ENCODE measurements at regions not wholly inside any gene's neighbourhood (a gene's known extent, or its start where the extent isn't known, plus 50 kb on each side); places are given as distances from the start of the nearest gene placed in this dataset.

- no peak overlapping the region for H3K27ac ChIP-seq (ENCODE audit: low read depth, low read length)
- H3K4me3 ChIP-seq (ENCODE audit: low read length in 3 of 3) = no peak overlapping the region
- peaks cover 0 to 3% (median 0%) of the 10 kb centered on the region in 3 donors for H3K27me3 ChIP-seq (ENCODE audit: control insufficient read depth in 3 of 3, insufficient read depth in 3 of 3, low read length in 3 of 3)
- no peaks in the 10 kb centered on the region for H3K36me3 ChIP-seq (ENCODE audit: control insufficient read depth in 3 of 3, insufficient read depth in 3 of 3, low read length in 3 of 3)
- no peak overlapping the region for H3K9ac ChIP-seq (ENCODE audit: low read depth in 1 of 3, low read length in 3 of 3)
- peaks cover 0 to 19% (median 3%) of the 10 kb centered on the region in 3 donors for H3K4me1 ChIP-seq (ENCODE audit: control insufficient read depth in 3 of 3, insufficient read depth in 3 of 3, low read length in 3 of 3)
- no peaks in the 10 kb centered on the region for H3K9me3 ChIP-seq (ENCODE audit: control insufficient read depth in 3 of 3, low read length in 3 of 3)
These were observed 145.1 kb upstream of the SMIM23 start for GRCh38 chr5:171640480-171640879.

- H3K9ac ChIP-seq (ENCODE audit: low read depth in 1 of 3, low read length in 3 of 3) = no peak overlapping the region
- no peak overlapping the region for H3K4me3 ChIP-seq (ENCODE audit: low read length in 3 of 3)
- no peak overlapping the region for H3K27ac ChIP-seq (ENCODE audit: low read depth, low read length)
- no peaks in the 10 kb centered on the region for H3K36me3 ChIP-seq (ENCODE audit: control insufficient read depth in 3 of 3, insufficient read depth in 3 of 3, low read length in 3 of 3)
- H3K9me3 ChIP-seq (ENCODE audit: control insufficient read depth in 3 of 3, low read length in 3 of 3) = no peaks in the 10 kb centered on the region
- peaks cover 0 to 3% (median 0%) of the 10 kb centered on the region in 3 donors for H3K27me3 ChIP-seq (ENCODE audit: control insufficient read depth in 3 of 3, insufficient read depth in 3 of 3, low read length in 3 of 3)
- H3K4me1 ChIP-seq (ENCODE audit: control insufficient read depth in 3 of 3, insufficient read depth in 3 of 3, low read length in 3 of 3) = peaks cover 0 to 19% (median 3%) of the 10 kb centered on the region in 3 donors
These were observed 143.7 kb upstream of the SMIM23 start for GRCh38 chr5:171641891-171642290.

- Histone ChIP-seq H3K4me3 (ENCODE audit: low read length in 3 of 3) (no peak overlapping the region), H3K9ac (ENCODE audit: low read depth in 1 of 3, low read length in 3 of 3) (no peak overlapping the region), H3K9me3 (ENCODE audit: control insufficient read depth in 3 of 3, low read length in 3 of 3) (no peaks in the 10 kb centered on the region), H3K27me3 (ENCODE audit: control insufficient read depth in 3 of 3, insufficient read depth in 3 of 3, low read length in 3 of 3) (peaks cover 0 to 3% (median 0%) of the 10 kb centered on the region in 3 donors), H3K27ac (ENCODE audit: low read depth, low read length) (no peak overlapping the region), H3K36me3 (ENCODE audit: control insufficient read depth in 3 of 3, insufficient read depth in 3 of 3, low read length in 3 of 3) (no peaks in the 10 kb centered on the region), H3K4me1 (ENCODE audit: control insufficient read depth in 3 of 3, insufficient read depth in 3 of 3, low read length in 3 of 3) (peaks cover 0 to 19% (median 5%) of the 10 kb centered on the region in 3 donors)
These were observed 142.7 kb upstream of the SMIM23 start for GRCh38 chr5:171642894-171643293.

GRCh38 chr5:171644536-171644935, 141.1 kb upstream of the SMIM23 start:
- Histone ChIP-seq H3K4me3 (ENCODE audit: low read length in 3 of 3) (no peak overlapping the region), H3K4me1 (ENCODE audit: control insufficient read depth in 3 of 3, insufficient read depth in 3 of 3, low read length in 3 of 3) (peaks cover 0 to 15% (median 5%) of the 10 kb centered on the region in 3 donors), H3K27ac (ENCODE audit: low read depth, low read length) (no peak overlapping the region), H3K36me3 (ENCODE audit: control insufficient read depth in 3 of 3, insufficient read depth in 3 of 3, low read length in 3 of 3) (no peaks in the 10 kb centered on the region), H3K9me3 (ENCODE audit: control insufficient read depth in 3 of 3, low read length in 3 of 3) (no peaks in the 10 kb centered on the region), H3K27me3 (ENCODE audit: control insufficient read depth in 3 of 3, insufficient read depth in 3 of 3, low read length in 3 of 3) (peaks cover 0 to 3% (median 0%) of the 10 kb centered on the region in 3 donors), H3K9ac (ENCODE audit: low read depth in 1 of 3, low read length in 3 of 3) (no peak overlapping the region)

- Histone ChIP-seq H3K4me3 (ENCODE audit: low read length in 3 of 3) (no peak overlapping the region), H3K9me3 (ENCODE audit: control insufficient read depth in 3 of 3, low read length in 3 of 3) (no peaks in the 10 kb centered on the region), H3K36me3 (ENCODE audit: control insufficient read depth in 3 of 3, insufficient read depth in 3 of 3, low read length in 3 of 3) (no peaks in the 10 kb centered on the region), H3K27ac (ENCODE audit: low read depth, low read length) (no peak overlapping the region), H3K27me3 (ENCODE audit: control insufficient read depth in 3 of 3, insufficient read depth in 3 of 3, low read length in 3 of 3) (peaks cover 0 to 3% (median 0%) of the 10 kb centered on the region in 3 donors), H3K9ac (ENCODE audit: low read depth in 1 of 3, low read length in 3 of 3) (no peak overlapping the region), H3K4me1 (ENCODE audit: control insufficient read depth in 3 of 3, insufficient read depth in 3 of 3, low read length in 3 of 3) (peaks cover 0 to 2% (median 0%) of the 10 kb centered on the region in 3 donors)
These were observed 139.2 kb upstream of the SMIM23 start for GRCh38 chr5:171646102-171647042.

- Histone ChIP-seq H3K4me3 (ENCODE audit: low read length in 3 of 3) (no peak overlapping the region), H3K36me3 (ENCODE audit: control insufficient read depth in 3 of 3, insufficient read depth in 3 of 3, low read length in 3 of 3) (no peaks in the 10 kb centered on the region), H3K9ac (ENCODE audit: low read depth in 1 of 3, low read length in 3 of 3) (no peak overlapping the region), H3K4me1 (ENCODE audit: control insufficient read depth in 3 of 3, insufficient read depth in 3 of 3, low read length in 3 of 3) (peaks cover 0 to 2% (median 0%) of the 10 kb centered on the region in 3 donors), H3K27me3 (ENCODE audit: control insufficient read depth in 3 of 3, insufficient read depth in 3 of 3, low read length in 3 of 3) (peaks cover 0 to 3% (median 0%) of the 10 kb centered on the region in 3 donors), H3K9me3 (ENCODE audit: control insufficient read depth in 3 of 3, low read length in 3 of 3) (no peaks in the 10 kb centered on the region), H3K27ac (ENCODE audit: low read depth, low read length) (no peak overlapping the region)
These were observed 138.3 kb upstream of the SMIM23 start for GRCh38 chr5:171647043-171647903.

- Histone ChIP-seq H3K9ac (ENCODE audit: low read depth in 1 of 3, low read length in 3 of 3) (no peak overlapping the region), H3K27ac (ENCODE audit: low read depth, low read length) (no peak overlapping the region), H3K36me3 (ENCODE audit: control insufficient read depth in 3 of 3, insufficient read depth in 3 of 3, low read length in 3 of 3) (no peaks in the 10 kb centered on the region), H3K4me3 (ENCODE audit: low read length in 3 of 3) (no peak overlapping the region), H3K27me3 (ENCODE audit: control insufficient read depth in 3 of 3, insufficient read depth in 3 of 3, low read length in 3 of 3) (peaks cover 0 to 3% (median 0%) of the 10 kb centered on the region in 3 donors), H3K4me1 (ENCODE audit: control insufficient read depth in 3 of 3, insufficient read depth in 3 of 3, low read length in 3 of 3) (peaks cover 0 to 2% (median 0%) of the 10 kb centered on the region in 3 donors), H3K9me3 (ENCODE audit: control insufficient read depth in 3 of 3, low read length in 3 of 3) (no peaks in the 10 kb centered on the region)
These were observed 137.7 kb upstream of the SMIM23 start for GRCh38 chr5:171647904-171648260.

- Histone ChIP-seq H3K4me3 (ENCODE audit: low read length in 3 of 3) (no peak overlapping the region), H3K27ac (ENCODE audit: low read depth, low read length) (no peak overlapping the region), H3K4me1 (ENCODE audit: control insufficient read depth in 3 of 3, insufficient read depth in 3 of 3, low read length in 3 of 3) (peaks cover 0 to 2% (median 0%) of the 10 kb centered on the region in 3 donors), H3K27me3 (ENCODE audit: control insufficient read depth in 3 of 3, insufficient read depth in 3 of 3, low read length in 3 of 3) (peaks cover 0 to under 1% (median 0%) of the 10 kb centered on the region in 3 donors), H3K36me3 (ENCODE audit: control insufficient read depth in 3 of 3, insufficient read depth in 3 of 3, low read length in 3 of 3) (no peaks in the 10 kb centered on the region), H3K9me3 (ENCODE audit: control insufficient read depth in 3 of 3, low read length in 3 of 3) (peaks cover 0 to 4% (median 0%) of the 10 kb centered on the region in 3 donors), H3K9ac (ENCODE audit: low read depth in 1 of 3, low read length in 3 of 3) (no peak overlapping the region)
These were observed 137.1 kb upstream of the SMIM23 start for GRCh38 chr5:171648279-171649074.

GRCh38 chr5:171649075-171649401, 136.6 kb upstream of the SMIM23 start:
- Histone ChIP-seq H3K36me3 (ENCODE audit: control insufficient read depth in 3 of 3, insufficient read depth in 3 of 3, low read length in 3 of 3) (no peaks in the 10 kb centered on the region), H3K27me3 (ENCODE audit: control insufficient read depth in 3 of 3, insufficient read depth in 3 of 3, low read length in 3 of 3) (no peaks in the 10 kb centered on the region), H3K9ac (ENCODE audit: low read depth in 1 of 3, low read length in 3 of 3) (no peak overlapping the region), H3K4me1 (ENCODE audit: control insufficient read depth in 3 of 3, insufficient read depth in 3 of 3, low read length in 3 of 3) (peaks cover 0 to 2% (median 0%) of the 10 kb centered on the region in 3 donors), H3K27ac (ENCODE audit: low read depth, low read length) (no peak overlapping the region), H3K4me3 (ENCODE audit: low read length in 3 of 3) (no peak overlapping the region), H3K9me3 (ENCODE audit: control insufficient read depth in 3 of 3, low read length in 3 of 3) (peaks cover 0 to 4% (median 0%) of the 10 kb centered on the region in 3 donors)
